22Rv1 (cell line): ENCODE measurements at regions not wholly inside any gene's neighbourhood (a gene's known extent, or its start where the extent isn't known, plus 50 kb on each side); places are given as distances from the start of the nearest gene placed in this dataset.

Experiments
- CTCF ChIP-seq: fragments of 450-650 bp; IDR thresholded peaks from 2 replicates; pipeline ENCODE4 v1.5.1; 2017; ENCODE audit warnings: mild to moderate bottlenecking
- ZFX ChIP-seq: fragments of 450-650 bp; IDR thresholded peaks from 2 replicates; pipeline ENCODE4 v1.6.1; 2017; ENCODE audit warnings: antibody characterized with exemption, borderline replicate concordance

GRCh38 chr16:9526791-9527190 is 435.3 kb downstream of the HAPSTR1 start:
- TF ChIP-seq CTCF (no peak), ZFX (no peak)
